Fibroblast of gingiva (primary cell): ENCODE measurements at regions not wholly inside any gene's neighbourhood (a gene's known extent, or its start where the extent isn't known, plus 50 kb on each side); places are given as distances from the start of the nearest gene placed in this dataset.

Experiments used
- DNase-seq: peaks from one replicate; pipeline ENCODE4 v3.0.0-alpha.2; 2011; ENCODE audit warnings: low read depth

GRCh38 chr14:49016381-49016780 lies 569.8 kb downstream of the RPS29 start:
- no peak for DNase-seq

GRCh38 chr14:49014476-49014875 lies 571.7 kb downstream of the RPS29 start:
- DNase-seq, result no peak

- no peak for DNase-seq
These were observed 577.8 kb downstream of the RPS29 start for GRCh38 chr14:49008363-49008762.

- DNase-seq, result no peak
These were observed 595.0 kb downstream of the RPS29 start for GRCh38 chr14:48991141-48991540.

- no peak for DNase-seq
These were observed 602.8 kb downstream of the RPS29 start for GRCh38 chr14:48983351-48983888.

GRCh38 chr14:48974994-48975393 lies 611.2 kb downstream of the RPS29 start:
- DNase-seq, result no peak

- DNase-seq, result no peak
These were observed 613.0 kb downstream of the RPS29 start for GRCh38 chr14:48973151-48973550.

GRCh38 chr14:48970943-48971342 lies 615.2 kb downstream of the RPS29 start:
- no peak for DNase-seq

- DNase-seq, result no peak
These were observed 618.8 kb downstream of the RPS29 start for GRCh38 chr14:48967419-48967818.

GRCh38 chr14:48963231-48963790 lies 622.9 kb downstream of the RPS29 start:
- DNase-seq, result no peak

- DNase-seq, result no peak
These were observed 628.7 kb downstream of the RPS29 start for GRCh38 chr14:48957486-48957885.

GRCh38 chr14:48955857-48956256 lies 630.3 kb downstream of the RPS29 start:
- DNase-seq, result no peak

GRCh38 chr14:48954446-48954845 lies 631.7 kb downstream of the RPS29 start:
- no peak for DNase-seq

GRCh38 chr14:48944809-48945208 lies 641.4 kb downstream of the RPS29 start:
- DNase-seq, result no peak

GRCh38 chr14:48943913-48944312 lies 642.3 kb downstream of the RPS29 start:
- DNase-seq, result no peak

GRCh38 chr14:48937541-48938195 lies 648.5 kb downstream of the RPS29 start:
- no peak for DNase-seq

- no peak for DNase-seq
These were observed 649.3 kb downstream of the RPS29 start for GRCh38 chr14:48936849-48937248.

- no peak for DNase-seq
These were observed 649.8 kb downstream of the RPS29 start for GRCh38 chr14:48936362-48936761.

- DNase-seq, result no peak
These were observed 661.0 kb downstream of the RPS29 start for GRCh38 chr14:48925184-48925583.

- no peak for DNase-seq
These were observed 671.3 kb downstream of the RPS29 start for GRCh38 chr14:48914921-48915320.

GRCh38 chr14:48914382-48914781 lies 671.8 kb downstream of the RPS29 start:
- DNase-seq, result no peak

GRCh38 chr14:48900565-48900964 lies 685.6 kb downstream of the RPS29 start:
- DNase-seq, result no peak

- DNase-seq, result no peak
These were observed 695.8 kb downstream of the RPS29 start for GRCh38 chr14:48890333-48890732.

- no peak for DNase-seq
These were observed 709.3 kb downstream of the RPS29 start for GRCh38 chr14:48876806-48877340.
